AG09309 (cell line): ENCODE measurements at regions not wholly inside any gene's neighbourhood (a gene's known extent, or its start where the extent isn't known, plus 50 kb on each side); places are given as distances from the start of the nearest gene placed in this dataset.

ENCODE experiments used
- DNase-seq: peaks from one replicate; pipeline ENCODE4 v3.0.0-alpha.2; 2010; ENCODE audit warnings: low read depth
- H3K4me3 ChIP-seq: 2 replicates; pipeline ENCODE4 v1.5.1; 2011; ENCODE audit warnings: mild to moderate bottlenecking, low read depth, low read length, moderate library complexity; ENCODE audit not compliant: control insufficient read depth
- CTCF ChIP-seq: IDR thresholded peaks from 2 replicates; pipeline ENCODE4 v1.5.1; 2011; ENCODE audit warnings: mild to moderate bottlenecking, low read depth, low read length, inconsistent platforms; ENCODE audit not compliant: insufficient read depth, control insufficient read depth; ENCODE audit errors: missing control alignments

GRCh38 chr2:167553635-167554034 is 665.4 kb downstream of the XIRP2 start:
- no peak for TF ChIP-seq CTCF
- no peak for DNase-seq
- H3K4me3 ChIP-seq: no peak overlapping the region

- TF ChIP-seq CTCF: no peak
- H3K4me3 ChIP-seq: no peak overlapping the region
- no peak for DNase-seq
Measured at GRCh38 chr2:167551416-167551815, 663.1 kb downstream of the XIRP2 start.

- DNase-seq: no peak
- H3K4me3 ChIP-seq: no peak overlapping the region
- TF ChIP-seq CTCF: peak; percentile 7
Measured at GRCh38 chr2:167550448-167550847, 662.2 kb downstream of the XIRP2 start.

- H3K4me3 ChIP-seq: no peak overlapping the region
- TF ChIP-seq CTCF: no peak
- no peak for DNase-seq
Measured at GRCh38 chr2:167548396-167548795, 660.1 kb downstream of the XIRP2 start.

- TF ChIP-seq CTCF: no peak
- no peak for DNase-seq
- H3K4me3 ChIP-seq: no peak overlapping the region
Measured at GRCh38 chr2:167544602-167545001, 656.3 kb downstream of the XIRP2 start.

- no peak overlapping the region for H3K4me3 ChIP-seq
- TF ChIP-seq CTCF: no peak
- DNase-seq: no peak
Measured at GRCh38 chr2:167543721-167544120, 655.4 kb downstream of the XIRP2 start.

- no peak overlapping the region for H3K4me3 ChIP-seq
- TF ChIP-seq CTCF: no peak
- DNase-seq: no peak
Measured at GRCh38 chr2:167537743-167538142, 649.5 kb downstream of the XIRP2 start.
